ENCODE measurements at regions not wholly inside any gene's neighbourhood (a gene's known extent, or its start where the extent isn't known, plus 50 kb on each side); places are given as distances from the start of the nearest gene placed in this dataset.

GRCh38 chr2:80748592-80748991 is 444.0 kb upstream of the LRRTM1 start (continued):
- TF ChIP-seq EHF (CRISPR knock-in tag; IDR thresholded peaks at IDR 0.05): no peak

GRCh38 chr2:80737047-80737446 is 432.5 kb upstream of the LRRTM1 start:
- ChIA-PET CTCF (no interaction called here), POLR2A (no interaction called here)
- TF ChIP-seq RNF2 (IDR thresholded peaks at IDR 0.05; ENCODE audit: borderline replicate concordance, low read depth) (no peak), NFE2L2 (conservative IDR thresholded peaks at IDR 0.05; ENCODE audit: low read length) (no peak), FOXS1 (CRISPR knock-in tag; IDR thresholded peaks at IDR 0.05) (no peak), NPAS2 (CRISPR knock-in tag; IDR thresholded peaks at IDR 0.05; ENCODE audit: borderline replicate concordance) (no peak), POLR2AphosphoS2 (conservative IDR thresholded peaks at IDR 0.05; ENCODE audit: low read length) (no peak), SMC3 (IDR thresholded peaks at IDR 0.05) (no peak), GATA3 (IDR thresholded peaks at IDR 0.05; ENCODE audit: borderline replicate concordance) (no peak), ZSCAN20 (CRISPR knock-in tag; IDR thresholded peaks at IDR 0.05) (no peak), CBX8 (IDR thresholded peaks at IDR 0.05) (no peak), TFCP2L1 (CRISPR knock-in tag; IDR thresholded peaks at IDR 0.05) (no peak), RAD21 (conservative IDR thresholded peaks at IDR 0.05 in 1 of 2, IDR thresholded peaks at IDR 0.05 in 1 of 2) (no peak), FOSB (CRISPR knock-in tag; IDR thresholded peaks at IDR 0.05) (no peak), KDM5A (IDR thresholded peaks at IDR 0.05) (no peak), RCOR1 (IDR thresholded peaks at IDR 0.05; ENCODE audit: low read depth, low read length) (no peak), BCL3 (IDR thresholded peaks at IDR 0.05) (no peak), HOXA7 (CRISPR knock-in tag; IDR thresholded peaks at IDR 0.05) (no peak)
- no peak overlapping the region for H3K27ac ChIP-seq
- peaks cover 14% of the 10 kb centered on the region; the same call in 1 of the 3 replicates for H3K9me3 ChIP-seq
- H3K4me2 ChIP-seq: no peak overlapping the region
- no peak overlapping the region for H3K4me3 ChIP-seq
- no peak for ATAC-seq
- WGBS (ENCODE audit: missing lambda C conversion rate): 4% methylated on average over 3 of the region's 3 CpGs
- no peak for FAIRE-seq
- H3K4me1 ChIP-seq: no peaks in the 10 kb centered on the region
- DNase-seq (ENCODE audit: low read depth in 1 of 2, low spot score in 1 of 2): no peak

GRCh38 chr2:80725001-80725400 is 420.4 kb upstream of the LRRTM1 start:
- Histone ChIP-seq H3K4me2 (no peak overlapping the region), H3K27ac (no peak overlapping the region), H3K9me3 (peaks cover 24% of the 10 kb centered on the region; the same call in 2 of the 3 replicates), H3K4me3 (no peak overlapping the region), H3K4me1 (no peaks in the 10 kb centered on the region)
- no peak for ATAC-seq
- CTCF ChIA-PET: no interaction called here
- no peak for DNase-seq (ENCODE audit: low read depth in 1 of 2, low spot score in 1 of 2)
- WGBS (ENCODE audit: missing lambda C conversion rate): 3% methylated on average over 1 of the region's 1 CpG
- TF ChIP-seq EHMT2 (IDR thresholded peaks at IDR 0.05; ENCODE audit: low read depth) (no peak), NFE2L2 (conservative IDR thresholded peaks at IDR 0.05; ENCODE audit: low read length) (no peak)
- FAIRE-seq: no peak
- POLR2A ChIA-PET: no interaction called here

GRCh38 chr2:80722803-80723202 is 418.3 kb upstream of the LRRTM1 start:
- H3K4me3 ChIP-seq: no peak overlapping the region
- H3K4me1 ChIP-seq: no peaks in the 10 kb centered on the region
- ChIA-PET CTCF (no interaction called here), POLR2A (no interaction called here)
- H3K4me2 ChIP-seq: no peak overlapping the region
- no peak for DNase-seq (ENCODE audit: low read depth in 1 of 2, low spot score in 1 of 2)
- ATAC-seq: no peak
- WGBS (ENCODE audit: missing lambda C conversion rate): 6% methylated on average over 2 of the region's 2 CpGs
- TF ChIP-seq FOSB (CRISPR knock-in tag; IDR thresholded peaks at IDR 0.05) (no peak), HMGXB4 (CRISPR knock-in tag; IDR thresholded peaks at IDR 0.05; ENCODE audit: borderline replicate concordance) (no peak), MAX (IDR thresholded peaks at IDR 0.05) (no peak), TP53 (CRISPR knock-in tag; IDR thresholded peaks at IDR 0.05) (no peak), CBX2 (IDR thresholded peaks at IDR 0.05; ENCODE audit: borderline replicate concordance, low read depth) (no peak)
- H3K27ac ChIP-seq: no peak overlapping the region
- no peak for FAIRE-seq
- peaks cover 19% of the 10 kb centered on the region; the same call in 2 of the 3 replicates for H3K9me3 ChIP-seq
